Common myeloid progenitor, CD34-positive (primary cell): ENCODE measurements at regions not wholly inside any gene's neighbourhood (a gene's known extent, or its start where the extent isn't known, plus 50 kb on each side); places are given as distances from the start of the nearest gene placed in this dataset.

Experiments
- CTCF ChIA-PET: fragments of 350-600 bp; sonication (Branson Sonifier 250); formaldehyde crosslinking; loops from one replicate; lab custom pipeline; 2021; ENCODE audit warnings: antibody characterized with exemption; lab: Charles Lee
- POLR2A ChIA-PET: fragments of 350-600 bp; sonication (Branson Sonifier 250); formaldehyde crosslinking; loops from one replicate; lab custom pipeline; 2021; ENCODE audit warnings: antibody characterized with exemption; lab: Charles Lee
- DNase-seq, 3 donors: peaks; one replicate each; pipeline versions ENCODE4 v3.0.0 to v3.0.0-alpha.2; 2013
- H3K27ac ChIP-seq, 2 experiments: 1 replicate in 1 of 2; 2 replicates in 1 of 2; pipeline ENCODE4 v1.7.0; 2013; ENCODE audit warnings: inconsistent platforms in 2 of 2, low read length in 2 of 2, mild to moderate bottlenecking in 2 of 2, low read depth in 1 of 2, moderate library complexity in 1 of 2; ENCODE audit not compliant: severe bottlenecking in 2 of 2, insufficient read depth in 1 of 2, poor library complexity in 1 of 2
- H3K27me3 ChIP-seq, 5 experiments: replicated peaks in 2 of 5; 1 replicate in 3 of 5; 2 replicates in 2 of 5; pipeline versions ENCODE4 v1.6.1 to v1.7.0; 2013; ENCODE audit warnings: low read length in 4 of 5, mild to moderate bottlenecking in 2 of 5, moderate library complexity in 2 of 5, inconsistent platforms in 1 of 5; ENCODE audit not compliant: insufficient read depth in 5 of 5, control insufficient read depth in 4 of 5
- H3K36me3 ChIP-seq, 4 experiments: 1 replicate in 2 of 4; 2 replicates in 2 of 4; pipeline versions ENCODE4 v1.6.1 to v1.7.0; 2013; ENCODE audit warnings: low read length in 3 of 4, control low read depth in 1 of 4, mild to moderate bottlenecking in 1 of 4; ENCODE audit not compliant: control insufficient read depth in 4 of 4, insufficient read depth in 4 of 4
- H3K4me1 ChIP-seq, 4 experiments: 1 replicate in 3 of 4; 2 replicates in 1 of 4; pipeline versions ENCODE4 v1.6.1 to v1.7.1; 2013; ENCODE audit warnings: low read length in 3 of 4, mild to moderate bottlenecking in 3 of 4, control low read depth in 1 of 4, inconsistent platforms in 1 of 4, moderate library complexity in 1 of 4; ENCODE audit not compliant: control insufficient read depth in 4 of 4, insufficient read depth in 4 of 4; ENCODE audit errors: control extremely low read depth in 1 of 4
- H3K4me3 ChIP-seq, 7 experiments: 1 replicate in 4 of 7; 2 replicates in 3 of 7; pipeline versions ENCODE4 v1.5.1 to v1.7.0; 2013; ENCODE audit warnings: mild to moderate bottlenecking in 7 of 7, low read length in 6 of 7, moderate library complexity in 6 of 7, inconsistent platforms in 2 of 7, low read depth in 2 of 7, control low read depth in 1 of 7; ENCODE audit not compliant: insufficient read depth in 4 of 7, control insufficient read depth in 1 of 7; ENCODE audit errors: extremely low read depth in 1 of 7
- H3K9me3 ChIP-seq, 5 experiments: 1 replicate in 4 of 5; 2 replicates in 1 of 5; pipeline versions ENCODE4 v1.6.1 to v1.7.1; 2013; ENCODE audit warnings: low read length in 4 of 5, mild to moderate bottlenecking in 2 of 5, inconsistent platforms in 1 of 5, low read depth in 1 of 5, moderate library complexity in 1 of 5; ENCODE audit not compliant: control insufficient read depth in 4 of 5, insufficient read depth in 2 of 5; ENCODE audit errors: control extremely low read depth in 1 of 5
- WGBS: methylation state at CpG from one replicate; pipeline ENCODE4 v1.1.5; 2013; ENCODE audit not compliant: insufficient coverage; 5-methylcytosine and 5-hydroxymethylcytosine counted together

- no peak for DNase-seq
- WGBS: 96% methylated on average over 6 of the region's 8 CpGs
- Histone ChIP-seq H3K27ac (no peak overlapping the region), H3K4me3 (no peak overlapping the region), H3K9me3 (no peaks in the 10 kb centered on the region), H3K4me1 (peaks cover 0 to 51% (median 43%) of the 10 kb centered on the region in 4 experiments), H3K27me3 (no peaks in the 10 kb centered on the region), H3K36me3 (no peaks in the 10 kb centered on the region)
- CTCF ChIA-PET: interaction anchor here (1.0 to 8.9 kb wide), 5 partner anchors 10 to 541 kb away, joined by 3 to 180 read pairs (median 75); partner anchors contain the start of gene ZFP36L2
- POLR2A ChIA-PET: interaction anchor here (1.3 kb wide), 1 partner anchor 10 kb away, joined by 5 read pairs; no protein-coding TSS in a partner anchor
These were observed 150.0 kb upstream of the HAAO start for GRCh38 chr2:42942214-42942989.

- Histone ChIP-seq H3K4me3 (no peak overlapping the region), H3K9me3 (no peaks in the 10 kb centered on the region), H3K4me1 (peaks cover 0 to 51% (median 42%) of the 10 kb centered on the region in 4 experiments), H3K27me3 (no peaks in the 10 kb centered on the region), H3K27ac (no peak overlapping the region), H3K36me3 (no peaks in the 10 kb centered on the region)
- WGBS: 100% methylated on average over 3 of the region's 3 CpGs
- POLR2A ChIA-PET: interaction anchor here (0.6 kb wide), 1 partner anchor 278 kb away, joined by 4 read pairs; no protein-coding TSS in a partner anchor
- CTCF ChIA-PET: interaction anchor here (1.6 to 8.9 kb wide), 3 partner anchors 10 to 542 kb away, joined by 6 to 180 read pairs (median 75); no protein-coding TSS in a partner anchor
- DNase-seq: no peak
These were observed 149.3 kb upstream of the HAAO start for GRCh38 chr2:42941633-42942176.

- ChIA-PET POLR2A (no interaction called here), CTCF (interaction anchor here (1.3 to 8.9 kb wide), 2 partner anchors 63 to 82 kb away, joined by 3 to 75 read pairs; no protein-coding TSS in a partner anchor)
- 93% methylated on average over 8 of the region's 11 CpGs for WGBS
These were observed 147.2 kb upstream of the HAAO start for GRCh38 chr2:42939411-42940206.

GRCh38 chr2:42938671-42939370 lies 146.4 kb upstream of the HAAO start:
- ChIA-PET POLR2A (no interaction called here), CTCF (interaction anchor here (13.7 kb wide), 1 partner anchor 6 kb away, joined by 180 read pairs; no protein-coding TSS in a partner anchor)
- WGBS: 100% methylated on average over 1 of the region's 3 CpGs
- Histone ChIP-seq H3K27me3 (no peaks in the 10 kb centered on the region), H3K36me3 (no peaks in the 10 kb centered on the region), H3K9me3 (no peaks in the 10 kb centered on the region), H3K27ac (no peak overlapping the region), H3K4me3 (no peak overlapping the region), H3K4me1 (peaks cover 5 to 60% (median 51%) of the 10 kb centered on the region in 4 experiments)
- no peak for DNase-seq

More at GRCh38 chr2:42939411-42940206, 147.2 kb upstream of the HAAO start:
- Histone ChIP-seq H3K27me3 (no peaks in the 10 kb centered on the region), H3K4me1 (peaks cover 2 to 54% (median 43%) of the 10 kb centered on the region in 4 experiments), H3K36me3 (no peaks in the 10 kb centered on the region), H3K9me3 (no peaks in the 10 kb centered on the region), H3K4me3 (no peak overlapping the region), H3K27ac (no peak overlapping the region)
- no peak for DNase-seq

- DNase-seq: peak in 2 of 3 donors; percentile 48 to 81
- Histone ChIP-seq H3K27me3 (no peaks in the 10 kb centered on the region), H3K36me3 (no peaks in the 10 kb centered on the region), H3K4me3 (no peak overlapping the region), H3K27ac (peak overlapping the region in 1 of 2 experiments; percentile 31), H3K9me3 (no peaks in the 10 kb centered on the region), H3K4me1 (peaks cover 5 to 63% (median 59%) of the 10 kb centered on the region in 4 experiments)
- CTCF ChIA-PET: interaction anchor here (13.7 kb wide), 1 partner anchor 7 kb away, joined by 180 read pairs; no protein-coding TSS in a partner anchor
- POLR2A ChIA-PET: no interaction called here
- 75% methylated on average over 12 of the region's 16 CpGs for WGBS
These were observed 144.9 kb upstream of the HAAO start for GRCh38 chr2:42937171-42937875.
